CD14-positive monocyte (primary cell): ENCODE measurements at regions not wholly inside any gene's neighbourhood (a gene's known extent, or its start where the extent isn't known, plus 50 kb on each side); places are given as distances from the start of the nearest gene placed in this dataset.
A peak's percentile ranks its signal among the peaks of the same experiment; 100 is the strongest.

Source experiments
- DNase-seq, 3 donors: peaks; one replicate each; pipeline ENCODE4 v3.0.0-alpha.2; 2011 to 2022
- H2AFZ ChIP-seq: 2 replicates; pipeline ENCODE4 v1.6.0; 2012; ENCODE audit warnings: mild to moderate bottlenecking, low read depth, low read length, inconsistent platforms; ENCODE audit not compliant: insufficient read depth, poor library complexity, severe bottlenecking
- H3K27ac ChIP-seq, 2 donors: 1 replicate in 1 of 2; 2 replicates in 1 of 2; pipeline ENCODE4 v1.5.1; 2012 to 2013; ENCODE audit warnings: low read length in 2 of 2, control low read depth in 1 of 2, inconsistent platforms in 1 of 2, low read depth in 1 of 2, mild to moderate bottlenecking in 1 of 2
- H3K27me3 ChIP-seq, 2 donors: one replicate each; pipeline versions ENCODE4 v1.6.0 to v1.6.1; 2011 to 2013; ENCODE audit warnings: low read length in 2 of 2; ENCODE audit not compliant: control insufficient read depth in 2 of 2, insufficient read depth in 2 of 2
- H3K36me3 ChIP-seq, 2 donors: replicated peaks in 1 of 2; 1 replicate in 1 of 2; 2 replicates in 1 of 2; pipeline versions ENCODE4 v1.5.1 to v1.6.1; 2012 to 2013; ENCODE audit warnings: low read length in 2 of 2, control low read depth in 1 of 2, inconsistent platforms in 1 of 2, mild to moderate bottlenecking in 1 of 2; ENCODE audit not compliant: insufficient read depth in 2 of 2, control insufficient read depth in 1 of 2
- H3K4me1 ChIP-seq, 2 donors: 1 replicate in 1 of 2; 2 replicates in 1 of 2; pipeline versions ENCODE4 v1.5.1 to v1.6.1; 2012 to 2013; ENCODE audit warnings: low read length in 2 of 2, control low read depth in 1 of 2, inconsistent platforms in 1 of 2, mild to moderate bottlenecking in 1 of 2, moderate library complexity in 1 of 2; ENCODE audit not compliant: insufficient read depth in 2 of 2, control insufficient read depth in 1 of 2
- H3K4me2 ChIP-seq: replicated peaks from 2 replicates; pipeline ENCODE3; 2012; ENCODE audit warnings: low read length, moderate library complexity, mild to moderate bottlenecking; ENCODE audit not compliant: poor library complexity, severe bottlenecking; ENCODE audit errors: extremely low read depth
- H3K4me3 ChIP-seq, 3 experiments: fragments of 200-600 bp in 1 of 3; sonication (generic) in 1 of 3; replicated peaks in 1 of 3; 1 replicate in 2 of 3; 2 replicates in 1 of 3; pipeline ENCODE4 v1.5.1; 2011 to 2013; ENCODE audit warnings: low read length in 3 of 3, mild to moderate bottlenecking in 3 of 3, control low read depth in 2 of 3, low read depth in 2 of 3, inconsistent platforms in 1 of 3, moderate library complexity in 1 of 3
- H3K79me2 ChIP-seq: 2 replicates; pipeline ENCODE4 v1.6.0; 2012; ENCODE audit warnings: mild to moderate bottlenecking, control low read depth, inconsistent platforms, low read length, moderate library complexity; ENCODE audit not compliant: insufficient read depth
- H3K9ac ChIP-seq: 2 replicates; pipeline ENCODE4 v1.6.0; 2017; ENCODE audit warnings: low read length, mild to moderate bottlenecking; ENCODE audit not compliant: insufficient read depth, poor library complexity, severe bottlenecking
- H3K9me3 ChIP-seq, 2 donors: replicated peaks in 1 of 2; 1 replicate in 1 of 2; 2 replicates in 1 of 2; pipeline versions ENCODE4 v1.5.1 to v1.6.1; 2012 to 2013; ENCODE audit warnings: low read length in 2 of 2, control low read depth in 1 of 2; ENCODE audit not compliant: control insufficient read depth in 1 of 2, insufficient read depth in 1 of 2
- H4K20me1 ChIP-seq: 2 replicates; pipeline ENCODE4 v1.6.0; 2012; ENCODE audit warnings: mild to moderate bottlenecking, low read length, control low read depth, moderate library complexity; ENCODE audit not compliant: insufficient read depth
- H3K27ac Mint-ChIP-seq, 7 donors: one replicate each; pipeline ENCODE4 v1.8.0; 2020; ENCODE audit warnings: mild to moderate bottlenecking in 7 of 7, mixed read lengths in 7 of 7, moderate library complexity in 6 of 7, inconsistent platforms in 2 of 7
- H3K27me3 Mint-ChIP-seq, 3 donors: one replicate each; pipeline ENCODE4 v1.8.0; 2021 to 2022; ENCODE audit warnings: low read depth in 3 of 3, mild to moderate bottlenecking in 3 of 3, mixed read lengths in 3 of 3, moderate library complexity in 3 of 3, inconsistent platforms in 1 of 3
- H3K36me3 Mint-ChIP-seq, 2 donors: one replicate each; pipeline ENCODE4 v1.8.0; 2020; ENCODE audit warnings: mixed read lengths in 2 of 2, inconsistent platforms in 1 of 2, mild to moderate bottlenecking in 1 of 2
- H3K4me1 Mint-ChIP-seq: one replicate; pipeline ENCODE4 v1.8.0; 2020; ENCODE audit warnings: mild to moderate bottlenecking, mixed read lengths
- H3K4me3 Mint-ChIP-seq, 2 donors: one replicate each; pipeline ENCODE4 v1.8.0; 2020; ENCODE audit warnings: mild to moderate bottlenecking in 2 of 2, mixed read lengths in 2 of 2, moderate library complexity in 1 of 2
- H3K9me3 Mint-ChIP-seq, 7 donors: one replicate each; pipeline ENCODE4 v1.8.0; 2020 to 2022; ENCODE audit warnings: mixed read lengths in 7 of 7, mild to moderate bottlenecking in 6 of 7, moderate library complexity in 6 of 7, inconsistent platforms in 2 of 7
- WGBS: methylation state at CpG from one replicate; pipeline ENCODE4 v1.1.5; 2013; ENCODE audit warnings: missing lambda C conversion rate; ENCODE audit not compliant: insufficient coverage; 5-methylcytosine and 5-hydroxymethylcytosine counted together
- intact Hi-C, 2 donors: fragments of 100-400 bp; cut with micrococcal nuclease; formaldehyde crosslinking; loops; one replicate each; pipeline versions ENCODE4 v1.15.0 to v1.15.1; 2023
- TF ChIP-seq, protein P1 (sequence below): fragments of 200-600 bp; IDR thresholded peaks from one replicate; pipeline ENCODE4 v1.8.0; 2022; ENCODE audit warnings: antibody characterized with exemption, mild to moderate bottlenecking

DNA sequence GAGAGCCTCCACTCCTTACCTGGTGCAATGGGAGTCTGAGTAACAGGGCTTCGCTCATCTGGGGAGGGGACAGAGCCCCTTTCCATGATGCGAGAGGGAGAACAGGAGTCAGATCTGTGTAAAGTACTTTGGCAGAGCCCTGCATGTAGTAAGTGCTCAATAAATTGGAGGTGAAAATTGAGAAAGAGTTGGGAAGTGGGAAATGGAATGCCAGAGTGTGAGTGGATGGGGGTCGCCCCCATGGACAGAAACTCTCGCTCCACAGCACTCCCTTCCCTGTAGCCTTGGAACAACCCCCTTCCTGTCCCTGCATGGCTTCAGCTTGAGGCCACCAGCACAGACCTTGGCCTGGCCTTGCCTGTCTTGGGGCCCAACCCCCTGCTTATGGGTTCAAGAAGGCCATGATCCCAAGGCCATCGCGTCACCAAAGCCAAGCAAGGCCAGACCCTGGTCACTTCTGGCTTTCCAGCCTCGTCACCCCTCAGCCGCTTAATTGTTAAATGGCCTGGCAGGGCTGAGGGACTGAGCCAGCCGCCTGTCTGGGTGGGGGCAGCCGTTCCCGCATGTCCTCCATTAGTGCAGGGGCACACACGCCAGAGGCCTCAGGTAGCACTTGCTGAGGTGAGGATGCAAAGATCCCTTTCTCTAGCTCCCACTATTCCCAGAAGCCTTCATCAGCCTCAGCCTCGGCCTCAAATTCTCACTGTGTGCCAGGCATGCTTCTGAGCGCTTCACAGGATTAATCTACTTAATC, 93.7 kb upstream of the PTPN1 start:
- no peak overlapping the region for H3K9ac ChIP-seq
- no peaks in the 10 kb centered on the region for H4K20me1 ChIP-seq
- no peak overlapping the region for H2AFZ ChIP-seq
- H3K27me3 Mint-ChIP-seq: peaks cover 0 to 3% (median 2%) of the 10 kb centered on the region in 3 donors
- peaks cover 13 to 21% of the 10 kb centered on the region in 2 donors for H3K4me1 ChIP-seq
- H3K36me3 ChIP-seq: no peaks in the 10 kb centered on the region
- H3K79me2 ChIP-seq: no peaks in the 10 kb centered on the region
- no peak overlapping the region for H3K4me3 Mint-ChIP-seq
- 97% methylated on average over 9 of the region's 14 CpGs for WGBS
- H3K9me3 Mint-ChIP-seq: peaks cover 0 to 7% (median 2%) of the 10 kb centered on the region in 7 donors
- no peaks in the 10 kb centered on the region for H3K36me3 Mint-ChIP-seq
- no peaks in the 10 kb centered on the region for H3K27me3 ChIP-seq
- no peak overlapping the region for H3K27ac ChIP-seq
- intact Hi-C loops: no loop called here
- DNase-seq: no peak
- TF ChIP-seq, protein P1, sequence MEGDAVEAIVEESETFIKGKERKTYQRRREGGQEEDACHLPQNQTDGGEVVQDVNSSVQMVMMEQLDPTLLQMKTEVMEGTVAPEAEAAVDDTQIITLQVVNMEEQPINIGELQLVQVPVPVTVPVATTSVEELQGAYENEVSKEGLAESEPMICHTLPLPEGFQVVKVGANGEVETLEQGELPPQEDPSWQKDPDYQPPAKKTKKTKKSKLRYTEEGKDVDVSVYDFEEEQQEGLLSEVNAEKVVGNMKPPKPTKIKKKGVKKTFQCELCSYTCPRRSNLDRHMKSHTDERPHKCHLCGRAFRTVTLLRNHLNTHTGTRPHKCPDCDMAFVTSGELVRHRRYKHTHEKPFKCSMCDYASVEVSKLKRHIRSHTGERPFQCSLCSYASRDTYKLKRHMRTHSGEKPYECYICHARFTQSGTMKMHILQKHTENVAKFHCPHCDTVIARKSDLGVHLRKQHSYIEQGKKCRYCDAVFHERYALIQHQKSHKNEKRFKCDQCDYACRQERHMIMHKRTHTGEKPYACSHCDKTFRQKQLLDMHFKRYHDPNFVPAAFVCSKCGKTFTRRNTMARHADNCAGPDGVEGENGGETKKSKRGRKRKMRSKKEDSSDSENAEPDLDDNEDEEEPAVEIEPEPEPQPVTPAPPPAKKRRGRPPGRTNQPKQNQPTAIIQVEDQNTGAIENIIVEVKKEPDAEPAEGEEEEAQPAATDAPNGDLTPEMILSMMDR: no peak
- H3K4me3 ChIP-seq: no peak overlapping the region
- peaks cover 0 to 6% of the 10 kb centered on the region in 2 donors for H3K9me3 ChIP-seq
- peak overlapping the region in 1 of 7 donors; percentile 66 for H3K27ac Mint-ChIP-seq
- H3K4me1 Mint-ChIP-seq: peaks cover 28% of the 10 kb centered on the region
- no peak overlapping the region for H3K4me2 ChIP-seq

DNA sequence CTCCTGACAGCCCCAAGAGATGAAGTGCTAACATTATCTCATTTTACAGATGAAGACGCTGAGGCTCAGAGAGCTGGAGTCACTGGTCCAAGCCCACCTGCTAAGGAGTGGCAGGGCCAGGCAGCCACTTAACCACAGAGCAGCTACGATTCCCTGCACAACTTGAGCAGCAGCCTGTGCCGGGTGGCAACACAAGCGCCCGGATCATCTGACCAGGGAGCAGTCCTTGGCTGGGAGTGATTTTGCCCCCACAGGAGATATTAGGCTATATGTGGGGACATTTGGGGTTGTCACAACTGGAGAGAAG, 93.2 kb upstream of the PTPN1 start:
- no peak overlapping the region for H2AFZ ChIP-seq
- DNase-seq: no peak
- no peak overlapping the region for H3K27ac ChIP-seq
- Mint-ChIP-seq H3K27me3 (peaks cover 0 to 3% (median 2%) of the 10 kb centered on the region in 3 donors), H3K4me1 (peaks cover 23% of the 10 kb centered on the region), H3K9me3 (peaks cover 0 to 8% (median 4%) of the 10 kb centered on the region in 7 donors), H3K36me3 (no peaks in the 10 kb centered on the region), H3K4me3 (no peak overlapping the region), H3K27ac (no peak overlapping the region)
- no peak overlapping the region for H3K9ac ChIP-seq
- H3K4me1 ChIP-seq: peaks cover 13 to 20% of the 10 kb centered on the region in 2 donors
- TF ChIP-seq, protein P1: no peak
- no peak overlapping the region for H3K4me3 ChIP-seq
- intact Hi-C loops: no loop called here
- no peaks in the 10 kb centered on the region for H3K36me3 ChIP-seq
- no peaks in the 10 kb centered on the region for H3K27me3 ChIP-seq
- no peaks in the 10 kb centered on the region for H4K20me1 ChIP-seq
- H3K4me2 ChIP-seq: no peak overlapping the region
- peaks cover 0 to 9% of the 10 kb centered on the region in 2 donors for H3K9me3 ChIP-seq
- no peaks in the 10 kb centered on the region for H3K79me2 ChIP-seq
- 98% methylated on average over 5 of the region's 5 CpGs for whole genome bisulfite sequencing
